GM18867 (cell line): ENCODE measurements at regions not wholly inside any gene's neighbourhood (a gene's known extent, or its start where the extent isn't known, plus 50 kb on each side); places are given as distances from the start of the nearest gene placed in this dataset.
"Not testable (repeated sequence)": the region's sequence is repeated elsewhere in the genome, so short reads cannot be mapped to it uniquely, and the experiment has no call there.

Source experiments
- ATAC-seq: cut with Tn5 transposase; IDR thresholded peaks from one replicate; pipeline ENCODE4 v1.9.1; 2021; ENCODE audit warnings: mild to moderate bottlenecking, moderate library complexity; ENCODE audit not compliant: unreplicated experiment

DNA sequence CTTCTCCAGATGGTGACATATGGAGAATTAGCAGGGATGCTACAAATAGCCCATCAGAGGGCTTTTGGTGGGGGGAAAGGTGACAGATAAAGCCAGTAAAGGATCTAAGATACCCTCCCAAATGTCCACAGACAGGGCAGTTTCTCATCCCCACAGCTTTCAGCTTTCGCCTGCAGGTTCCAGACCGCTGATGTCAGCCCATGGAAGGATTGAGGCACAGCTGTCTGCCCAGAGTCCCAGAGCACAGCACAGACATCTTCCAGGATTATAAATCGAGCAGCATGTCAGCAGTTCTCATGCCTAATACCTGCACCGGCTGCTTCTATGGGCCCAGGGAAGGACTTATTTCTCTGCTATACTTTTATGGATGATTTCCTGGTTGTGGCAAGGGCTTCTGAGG lies 96.7 kb upstream of the MXRA5 start:
- ATAC-seq: no peak

DNA sequence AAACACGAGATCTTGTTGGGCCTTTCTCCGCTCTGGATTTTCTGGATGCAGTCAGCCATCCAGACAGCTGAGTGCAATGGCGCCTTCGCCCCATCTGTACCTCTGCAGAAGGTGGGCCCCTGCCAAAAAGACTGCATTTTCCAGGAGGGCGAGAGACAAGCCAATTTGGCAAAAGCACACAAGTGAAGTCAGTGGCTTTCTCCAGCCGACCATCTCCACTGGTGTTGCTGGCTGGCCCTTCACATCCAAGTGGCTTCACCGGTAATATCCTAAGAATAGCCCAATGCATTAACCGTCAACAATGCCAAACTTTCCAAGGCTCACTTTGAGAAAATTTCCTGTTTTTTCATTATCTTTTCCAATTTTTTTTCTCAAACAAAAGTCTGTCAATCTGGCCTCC lies 96.2 kb upstream of the MXRA5 start:
- ATAC-seq: no peak

DNA sequence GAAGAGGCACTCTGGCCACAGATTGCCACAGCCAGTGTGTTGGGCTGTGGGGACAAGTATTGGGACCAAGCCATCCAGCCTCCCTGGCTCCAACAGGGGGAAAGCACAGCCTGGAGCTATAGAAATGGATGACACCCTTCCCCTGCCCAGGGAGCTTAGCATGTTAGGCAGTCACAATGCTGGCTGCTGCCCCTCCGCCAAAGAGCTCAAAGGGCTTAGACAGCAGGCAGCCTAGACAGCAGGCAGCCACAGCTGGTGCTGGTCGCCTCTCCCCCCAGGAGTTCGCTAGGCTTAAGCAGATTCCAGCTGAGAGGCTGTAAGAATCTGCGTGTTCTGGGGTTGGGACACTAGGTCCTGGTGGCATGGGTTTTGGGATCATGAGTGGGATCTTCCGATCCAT lies 94.5 kb upstream of the MXRA5 start:
- ATAC-seq: no peak

- ATAC-seq: not testable (repeated sequence)
These were observed 89.5 kb upstream of the MXRA5 start for GRCh38 chrX:3435916-3436315.

DNA sequence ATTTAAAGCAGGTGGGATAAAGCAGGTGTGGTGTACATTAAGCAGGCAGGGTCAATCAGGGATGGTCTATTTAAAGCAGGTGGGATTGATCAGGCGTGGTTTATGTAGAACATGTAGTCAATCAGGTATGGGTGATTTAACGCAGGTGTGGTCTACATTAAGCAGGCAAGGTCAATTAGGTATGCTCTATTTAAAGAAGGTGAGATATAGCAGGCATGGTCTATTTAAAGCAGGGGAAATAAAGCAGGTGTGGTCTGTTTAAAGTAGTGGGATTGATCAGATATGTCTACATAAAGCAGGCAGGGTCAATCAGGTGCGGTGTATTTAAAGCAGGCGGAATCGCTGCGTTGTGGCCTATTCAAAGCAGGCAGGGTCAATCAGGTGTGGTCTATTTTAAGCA lies 88.6 kb upstream of the MXRA5 start:
- no peak for ATAC-seq

- no peak for ATAC-seq
These were observed 82.3 kb upstream of the MXRA5 start for GRCh38 chrX:3428792-3429191.

- ATAC-seq: no peak
These were observed 80.1 kb upstream of the MXRA5 start for GRCh38 chrX:3426552-3426951.

GRCh38 chrX:3425031-3425430 lies 78.6 kb upstream of the MXRA5 start:
- no peak for ATAC-seq

GRCh38 chrX:3420316-3420715 lies 73.9 kb upstream of the MXRA5 start:
- no peak for ATAC-seq

DNA sequence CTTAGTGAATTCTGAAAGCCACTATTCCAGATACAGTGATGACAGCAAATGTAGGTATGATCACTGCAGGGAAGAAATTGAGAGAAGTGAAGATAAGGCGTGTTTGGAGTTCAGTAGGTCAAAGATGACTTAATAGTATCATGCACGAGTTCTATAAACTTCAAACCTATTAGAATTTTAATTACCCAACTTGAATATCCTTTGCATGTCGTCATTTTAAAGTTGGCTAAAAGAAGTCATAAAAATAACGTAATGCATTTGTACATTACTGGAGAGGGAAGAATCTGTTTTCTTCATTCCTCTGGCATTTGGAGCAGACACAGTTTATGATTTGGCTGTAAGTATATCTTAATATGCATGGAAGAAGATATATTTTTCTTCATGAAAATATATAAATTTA lies 68.6 kb upstream of the MXRA5 start:
- ATAC-seq: no peak

DNA sequence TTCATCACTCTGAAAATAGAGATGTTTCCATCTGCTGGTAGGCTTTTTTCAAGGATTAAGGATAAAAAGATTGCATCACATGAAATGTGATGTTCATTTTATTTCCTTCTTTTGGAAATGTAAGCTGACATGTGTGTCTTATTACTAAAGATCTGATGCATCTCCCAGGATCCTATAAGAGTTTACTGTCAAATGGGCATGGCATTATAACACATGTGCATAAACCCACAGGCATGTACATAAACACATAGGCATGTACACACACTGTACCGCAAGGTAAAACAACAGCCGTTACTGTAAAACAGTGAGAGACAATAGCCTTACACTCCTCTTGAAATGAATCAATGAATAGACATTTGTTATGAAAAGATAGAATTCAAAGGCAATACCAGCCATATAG lies 65.2 kb upstream of the MXRA5 start:
- not testable (repeated sequence) for ATAC-seq

DNA sequence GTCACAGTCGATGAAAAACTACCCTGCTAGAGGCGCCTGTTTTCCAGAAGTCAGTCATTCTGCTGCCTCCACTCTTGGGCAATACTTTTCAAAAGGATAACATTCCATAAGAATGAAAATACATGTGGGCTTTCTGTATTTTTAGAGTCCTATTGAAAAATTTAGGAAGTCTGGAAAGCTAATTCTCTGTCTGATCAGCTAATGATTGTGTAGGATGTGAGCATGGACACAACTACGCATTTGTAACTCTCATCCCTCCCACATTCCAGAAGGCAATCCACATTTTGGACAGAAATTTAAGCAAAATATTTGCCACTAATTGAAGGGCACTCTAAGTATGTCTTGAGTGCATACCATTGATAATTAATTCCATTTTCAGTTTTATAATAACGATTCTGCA lies 63.5 kb upstream of the MXRA5 start:
- ATAC-seq: not testable (repeated sequence)

- no peak for ATAC-seq
These were observed 61.3 kb upstream of the MXRA5 start for GRCh38 chrX:3407781-3408180.

DNA sequence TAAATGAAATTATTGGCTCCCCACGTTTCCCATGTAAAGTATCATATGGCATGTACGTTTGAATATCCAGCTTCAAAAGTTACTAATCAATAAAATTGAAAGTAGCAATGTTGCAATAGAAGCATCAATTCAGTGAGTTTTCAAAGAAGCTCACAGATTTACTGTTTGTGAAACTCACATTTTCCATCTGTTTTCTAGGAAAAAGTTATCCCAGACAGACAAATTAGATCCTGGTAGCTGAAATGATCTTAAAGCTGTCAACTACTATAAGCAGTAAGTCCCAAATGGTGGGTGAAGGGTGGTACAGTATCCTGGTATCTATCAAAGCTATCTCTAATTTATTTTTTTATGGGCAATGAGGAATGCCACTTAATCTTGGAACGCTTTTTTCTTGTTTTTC lies 60.7 kb upstream of the MXRA5 start:
- no peak for ATAC-seq

- ATAC-seq: no peak
These were observed 57.3 kb upstream of the MXRA5 start for GRCh38 chrX:3403748-3404147.
